Gastrocnemius medialis (tissue), 4 donors: ENCODE measurements at regions not wholly inside any gene's neighbourhood (a gene's known extent, or its start where the extent isn't known, plus 50 kb on each side); places are given as distances from the start of the nearest gene placed in this dataset.

Experiments used
- POLR2A ChIP-seq, 2 donors: fragments of 450-650 bp; IDR thresholded peaks; one replicate each; pipeline ENCODE4 v1.6.1; 2017; ENCODE audit warnings: antibody characterized with exemption in 2 of 2, mild to moderate bottlenecking in 2 of 2, moderate library complexity in 2 of 2
- TF ChIP-seq, protein P1 (sequence below), 5 experiments: fragments of 450-650 bp in 3 of 5; fragments of 200-600 bp in 2 of 5; sonication (generic) in 2 of 5; IDR thresholded peaks in 4 of 5; conservative IDR thresholded peaks in 1 of 5; 1 replicate in 4 of 5; 2 replicates in 1 of 5; pipeline ENCODE4 v1.5.1; 2016 to 2019; ENCODE audit warnings: antibody characterized with exemption in 5 of 5, mild to moderate bottlenecking in 3 of 5, moderate library complexity in 3 of 5

- no peak for TF ChIP-seq POLR2A (IDR thresholded peaks at IDR 0.05)
- TF ChIP-seq, protein P1, sequence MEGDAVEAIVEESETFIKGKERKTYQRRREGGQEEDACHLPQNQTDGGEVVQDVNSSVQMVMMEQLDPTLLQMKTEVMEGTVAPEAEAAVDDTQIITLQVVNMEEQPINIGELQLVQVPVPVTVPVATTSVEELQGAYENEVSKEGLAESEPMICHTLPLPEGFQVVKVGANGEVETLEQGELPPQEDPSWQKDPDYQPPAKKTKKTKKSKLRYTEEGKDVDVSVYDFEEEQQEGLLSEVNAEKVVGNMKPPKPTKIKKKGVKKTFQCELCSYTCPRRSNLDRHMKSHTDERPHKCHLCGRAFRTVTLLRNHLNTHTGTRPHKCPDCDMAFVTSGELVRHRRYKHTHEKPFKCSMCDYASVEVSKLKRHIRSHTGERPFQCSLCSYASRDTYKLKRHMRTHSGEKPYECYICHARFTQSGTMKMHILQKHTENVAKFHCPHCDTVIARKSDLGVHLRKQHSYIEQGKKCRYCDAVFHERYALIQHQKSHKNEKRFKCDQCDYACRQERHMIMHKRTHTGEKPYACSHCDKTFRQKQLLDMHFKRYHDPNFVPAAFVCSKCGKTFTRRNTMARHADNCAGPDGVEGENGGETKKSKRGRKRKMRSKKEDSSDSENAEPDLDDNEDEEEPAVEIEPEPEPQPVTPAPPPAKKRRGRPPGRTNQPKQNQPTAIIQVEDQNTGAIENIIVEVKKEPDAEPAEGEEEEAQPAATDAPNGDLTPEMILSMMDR (IDR thresholded peaks at IDR 0.05 in 4 of 5, conservative IDR thresholded peaks at IDR 0.05 in 1 of 5) = no peak
These were observed 118.1 kb upstream of the DTNA start for GRCh38 chr18:34591920-34592444.
